GM18909 (cell line): ENCODE measurements at regions not wholly inside any gene's neighbourhood (a gene's known extent, or its start where the extent isn't known, plus 50 kb on each side); places are given as distances from the start of the nearest gene placed in this dataset.

Experiments
- ATAC-seq: cut with Tn5 transposase; IDR thresholded peaks from one replicate; pipeline ENCODE4 v1.9.1; 2021; ENCODE audit warnings: mild to moderate bottlenecking; ENCODE audit not compliant: unreplicated experiment, poor library complexity

DNA sequence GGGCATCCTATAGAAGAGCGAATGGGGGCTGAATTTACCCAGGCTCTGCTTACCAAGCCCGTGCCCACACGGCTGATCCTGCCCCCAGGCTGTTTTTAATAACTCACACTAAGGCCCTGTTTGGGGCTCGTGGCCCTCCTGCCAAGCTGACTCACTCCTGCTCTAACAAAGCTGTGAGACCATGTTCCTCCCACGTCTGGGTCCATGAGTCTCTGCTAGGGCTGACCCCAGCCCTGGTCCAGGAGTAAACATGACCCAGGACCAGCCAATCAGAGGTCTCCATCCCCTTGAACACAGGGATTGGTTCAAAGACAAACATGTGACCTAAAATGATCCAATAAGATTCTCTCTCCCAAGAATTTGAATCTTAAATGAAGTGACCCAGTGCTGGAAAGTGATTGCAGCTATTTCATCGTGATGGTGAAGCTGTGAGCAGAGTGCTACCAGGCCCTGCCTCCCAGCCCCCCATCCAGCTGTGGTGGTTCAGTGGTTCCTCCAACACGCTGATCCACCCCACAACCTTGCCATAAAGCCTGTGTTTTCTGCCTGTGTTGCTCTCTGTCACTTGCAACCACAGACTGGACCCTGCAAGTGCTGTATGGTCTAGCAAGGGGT is 57.2 kb downstream of the C16orf82 start:
- no peak for ATAC-seq

DNA sequence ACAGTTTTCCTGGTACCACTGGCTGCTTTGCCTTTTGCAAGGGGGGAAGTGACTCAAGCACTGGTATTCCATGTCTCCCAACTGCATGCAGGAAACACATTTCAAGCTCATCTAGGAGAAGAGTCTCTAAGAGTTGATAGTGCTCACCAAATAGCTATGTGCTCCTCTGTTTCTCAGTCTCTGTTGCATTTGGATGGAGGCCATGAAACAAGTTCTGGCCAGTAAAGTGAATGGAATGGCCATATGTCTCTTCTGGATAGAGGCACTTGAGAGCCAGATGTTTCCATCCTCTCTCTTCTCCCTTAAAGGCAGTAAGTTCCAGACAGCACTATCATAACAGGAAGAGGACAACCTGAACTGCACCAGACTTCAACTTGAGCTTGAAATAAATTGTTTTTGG is 60.6 kb downstream of the C16orf82 start:
- no peak for ATAC-seq

DNA sequence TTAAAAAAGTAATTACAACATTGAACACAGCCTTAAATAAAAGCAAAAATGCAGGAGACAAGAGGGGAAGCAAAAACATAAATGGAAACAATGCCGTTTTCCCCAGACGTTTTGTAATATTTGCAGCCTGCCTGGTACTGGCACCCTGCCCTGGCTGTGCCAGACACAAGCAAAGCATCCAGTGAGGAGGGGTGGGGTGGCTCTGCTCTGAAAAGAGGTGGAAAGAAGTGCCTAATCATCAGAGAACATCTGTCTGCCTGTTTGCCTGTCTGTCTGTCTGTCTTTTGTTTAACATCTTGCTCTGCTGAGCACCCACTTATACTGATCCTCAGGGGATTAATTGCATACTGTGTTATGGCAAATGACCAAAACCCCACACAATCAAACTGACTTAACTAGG is 62.7 kb downstream of the C16orf82 start:
- no peak for ATAC-seq

- no peak for ATAC-seq
Observed at GRCh38 chr16:27138257-27138656, 65.1 kb upstream of the KDM8 start.

- ATAC-seq: no peak
Observed at GRCh38 chr16:27145630-27146029, 57.7 kb upstream of the KDM8 start.

DNA sequence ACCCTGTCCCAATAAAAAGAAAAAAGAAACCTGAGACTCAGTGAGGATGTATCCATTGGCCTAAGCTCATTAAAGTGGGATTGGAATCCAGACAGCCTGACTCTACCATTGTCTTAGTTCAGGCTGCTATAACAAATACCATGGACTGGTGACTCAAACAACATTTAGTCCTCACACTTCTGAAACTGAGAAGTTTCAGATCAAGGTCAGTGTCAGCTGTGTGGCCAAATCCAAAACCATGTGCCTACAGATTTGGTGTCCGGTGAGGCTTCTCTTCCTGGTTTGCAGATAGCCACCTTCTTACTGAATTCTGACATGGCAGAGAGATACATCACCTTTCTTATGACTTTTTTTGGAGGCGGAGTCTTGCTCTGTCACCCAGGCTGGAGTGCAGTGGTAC is 53.3 kb upstream of the KDM8 start:
- ATAC-seq: peak; percentile 65

- ATAC-seq: no peak
Observed at GRCh38 chr16:27152121-27152520, 51.2 kb upstream of the KDM8 start.

- ATAC-seq: no peak
Observed at GRCh38 chr16:27152801-27153200, 50.5 kb upstream of the KDM8 start.
